Testis (tissue), 2 donors: ENCODE measurements at regions not wholly inside any gene's neighbourhood (a gene's known extent, or its start where the extent isn't known, plus 50 kb on each side); places are given as distances from the start of the nearest gene placed in this dataset.

Experiments
- DNase-seq: peaks from one replicate; pipeline ENCODE4 v3.0.0-alpha.2; 2019
- H3K27ac ChIP-seq, 2 donors: fragments of 200-600 bp; sonication (generic); one replicate each; pipeline ENCODE4 v1.5.1; 2019
- H3K27me3 ChIP-seq: fragments of 200-600 bp; sonication (generic); one replicate; pipeline ENCODE4 v1.5.1; 2019
- H3K36me3 ChIP-seq: fragments of 200-600 bp; sonication (generic); one replicate; pipeline ENCODE4 v1.5.1; 2017; ENCODE audit warnings: low read depth; ENCODE audit errors: missing control alignments
- H3K4me1 ChIP-seq: fragments of 200-600 bp; sonication (generic); one replicate; pipeline ENCODE4 v1.5.1; 2019
- H3K4me3 ChIP-seq, 2 donors: fragments of 200-600 bp; sonication (generic); one replicate each; pipeline ENCODE4 v1.5.1; 2017 to 2019
- H3K9me3 ChIP-seq: fragments of 200-600 bp; sonication (generic); one replicate; pipeline ENCODE4 v1.5.1; 2017
- POLR2A ChIP-seq: fragments of 450-650 bp; IDR thresholded peaks from one replicate; pipeline ENCODE4 v1.6.1; 2017; ENCODE audit warnings: antibody characterized with exemption, mild to moderate bottlenecking, moderate library complexity
- WGBS, 2 donors: methylation state at CpG; one replicate each; pipeline ENCODE4 v1.1.5; 2018; 5-methylcytosine and 5-hydroxymethylcytosine counted together
- intact Hi-C: fragments of 100-400 bp; cut with DNase I; formaldehyde crosslinking; loops from one replicate; pipeline ENCODE4 v1.15.1; 2023; ENCODE audit warnings: low total_unique reads
- TF ChIP-seq, protein P1 (sequence below), 3 experiments: fragments of 450-650 bp in 2 of 3; fragments of 200-600 bp in 1 of 3; sonication (generic) in 1 of 3; IDR thresholded peaks; one replicate each; pipeline ENCODE4 v1.5.1; 2016 to 2019; ENCODE audit warnings: antibody characterized with exemption in 3 of 3, mild to moderate bottlenecking in 2 of 3, moderate library complexity in 1 of 3

DNA sequence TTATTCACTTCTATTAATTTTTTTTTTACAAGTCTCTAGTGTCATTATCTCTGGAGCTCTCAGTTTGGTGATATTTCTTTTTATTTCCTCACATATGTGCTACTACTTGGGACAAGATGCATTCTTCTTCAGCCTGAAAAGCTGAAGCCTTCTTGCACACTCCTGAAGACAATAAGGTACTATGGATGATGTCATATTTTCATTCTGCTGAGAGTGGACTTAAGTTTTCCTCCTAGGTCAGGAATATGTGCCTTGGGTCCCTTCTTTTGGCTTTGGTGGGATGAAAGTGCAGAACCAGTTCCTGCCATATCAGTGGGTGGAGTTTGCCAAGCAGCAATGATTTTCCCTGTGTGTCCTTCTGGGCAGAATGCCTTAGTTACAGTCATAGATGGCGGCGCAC is 188.7 kb upstream of the EYA4 start:
- 94 to 96% methylated on average over 2 of the region's 2 CpGs for WGBS, 2 donors
- no peaks in the 10 kb centered on the region for H3K4me1 ChIP-seq
- TF ChIP-seq, protein P1, sequence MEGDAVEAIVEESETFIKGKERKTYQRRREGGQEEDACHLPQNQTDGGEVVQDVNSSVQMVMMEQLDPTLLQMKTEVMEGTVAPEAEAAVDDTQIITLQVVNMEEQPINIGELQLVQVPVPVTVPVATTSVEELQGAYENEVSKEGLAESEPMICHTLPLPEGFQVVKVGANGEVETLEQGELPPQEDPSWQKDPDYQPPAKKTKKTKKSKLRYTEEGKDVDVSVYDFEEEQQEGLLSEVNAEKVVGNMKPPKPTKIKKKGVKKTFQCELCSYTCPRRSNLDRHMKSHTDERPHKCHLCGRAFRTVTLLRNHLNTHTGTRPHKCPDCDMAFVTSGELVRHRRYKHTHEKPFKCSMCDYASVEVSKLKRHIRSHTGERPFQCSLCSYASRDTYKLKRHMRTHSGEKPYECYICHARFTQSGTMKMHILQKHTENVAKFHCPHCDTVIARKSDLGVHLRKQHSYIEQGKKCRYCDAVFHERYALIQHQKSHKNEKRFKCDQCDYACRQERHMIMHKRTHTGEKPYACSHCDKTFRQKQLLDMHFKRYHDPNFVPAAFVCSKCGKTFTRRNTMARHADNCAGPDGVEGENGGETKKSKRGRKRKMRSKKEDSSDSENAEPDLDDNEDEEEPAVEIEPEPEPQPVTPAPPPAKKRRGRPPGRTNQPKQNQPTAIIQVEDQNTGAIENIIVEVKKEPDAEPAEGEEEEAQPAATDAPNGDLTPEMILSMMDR (IDR thresholded peaks at IDR 0.05): no peak
- no peak for TF ChIP-seq POLR2A

GRCh38 chr6:133055441-133055966 is 185.7 kb upstream of the EYA4 start:
- intact Hi-C loops: no loop called here
- TF ChIP-seq POLR2A: no peak
- no peaks in the 10 kb centered on the region for H3K27me3 ChIP-seq
- DNase-seq: no peak
- no peak overlapping the region for H3K4me3 ChIP-seq
- no peaks in the 10 kb centered on the region for H3K4me1 ChIP-seq
- 55 to 59% methylated on average over 5 of the region's 5 CpGs for WGBS, 2 donors
- H3K9me3 ChIP-seq: no peaks in the 10 kb centered on the region
- H3K36me3 ChIP-seq: no peaks in the 10 kb centered on the region
- H3K27ac ChIP-seq: no peak overlapping the region

More for the DNA sequence above, 188.7 kb upstream of the EYA4 start:
- no peaks in the 10 kb centered on the region for H3K36me3 ChIP-seq
- no peak for DNase-seq
- H3K9me3 ChIP-seq: no peaks in the 10 kb centered on the region
- intact Hi-C loops: no loop called here
- H3K27me3 ChIP-seq: no peaks in the 10 kb centered on the region
- H3K4me3 ChIP-seq: no peak overlapping the region
- H3K27ac ChIP-seq: no peak overlapping the region

GRCh38 chr6:133057352-133057751 is 183.8 kb upstream of the EYA4 start:
- DNase-seq: no peak
- WGBS, 2 donors: 85 to 94% methylated on average over 2 of the region's 2 CpGs
- no peaks in the 10 kb centered on the region for H3K4me1 ChIP-seq
- H3K27ac ChIP-seq: no peak overlapping the region
- H3K36me3 ChIP-seq: no peaks in the 10 kb centered on the region
- no peaks in the 10 kb centered on the region for H3K9me3 ChIP-seq
- TF ChIP-seq POLR2A: no peak
- TF ChIP-seq, protein P1 (IDR thresholded peaks at IDR 0.05): no peak
- intact Hi-C loops: no loop called here
- no peaks in the 10 kb centered on the region for H3K27me3 ChIP-seq
- no peak overlapping the region for H3K4me3 ChIP-seq

GRCh38 chr6:133062077-133062476 is 179.1 kb upstream of the EYA4 start:
- no peak overlapping the region for H3K4me3 ChIP-seq
- intact Hi-C loops: no loop called here
- WGBS, 2 donors: 41 to 49% methylated on average over 4 of the region's 4 CpGs

DNA sequence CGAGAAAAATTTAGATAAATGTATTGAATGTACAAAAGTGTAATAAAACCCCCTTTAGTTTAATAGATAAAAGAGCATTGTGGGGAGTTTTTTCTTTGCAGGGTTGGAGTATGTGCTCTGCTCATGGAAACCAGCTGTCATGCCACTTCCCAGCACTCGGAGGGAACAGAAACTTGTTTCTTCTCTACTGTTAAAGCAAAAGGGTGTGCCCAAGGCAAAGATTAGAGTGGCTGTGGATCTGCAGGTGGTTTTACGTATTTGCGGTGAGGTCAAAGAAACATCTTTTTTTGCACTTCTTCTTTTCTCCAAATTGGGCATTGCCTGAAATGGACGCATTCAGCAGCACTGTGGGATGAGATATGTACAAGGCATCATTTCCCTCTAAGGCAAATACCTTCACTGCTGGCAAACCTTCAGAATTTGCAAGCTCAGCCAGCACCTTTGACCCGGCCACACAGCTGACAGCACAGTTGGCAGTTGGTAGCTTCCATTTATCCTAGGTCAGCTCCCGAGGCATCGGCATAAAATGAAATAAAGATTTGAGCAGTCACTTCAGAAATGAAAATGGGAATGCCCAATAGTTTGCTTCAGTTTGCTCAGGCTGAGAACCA is 178.4 kb upstream of the EYA4 start:
- Histone ChIP-seq H3K9me3 (no peaks in the 10 kb centered on the region), H3K4me3 (no peak overlapping the region), H3K27me3 (no peaks in the 10 kb centered on the region), H3K36me3 (no peaks in the 10 kb centered on the region), H3K4me1 (no peaks in the 10 kb centered on the region), H3K27ac (no peak overlapping the region)
- intact Hi-C loops: no loop called here
- WGBS, 2 donors: 74 to 77% methylated on average over 8 of the region's 8 CpGs
- TF ChIP-seq, protein P1 (IDR thresholded peaks at IDR 0.05): no peak
- no peak for TF ChIP-seq POLR2A
- DNase-seq: no peak

More at GRCh38 chr6:133062077-133062476, 179.1 kb upstream of the EYA4 start:
- Histone ChIP-seq H3K36me3 (no peaks in the 10 kb centered on the region), H3K27ac (no peak overlapping the region), H3K27me3 (no peaks in the 10 kb centered on the region), H3K9me3 (no peaks in the 10 kb centered on the region), H3K4me1 (no peaks in the 10 kb centered on the region)
- DNase-seq: no peak
- TF ChIP-seq, protein P1 (IDR thresholded peaks at IDR 0.05): no peak
- TF ChIP-seq POLR2A: no peak
